ENCODE measurements at regions not wholly inside any gene's neighbourhood (a gene's known extent, or its start where the extent isn't known, plus 50 kb on each side); places are given as distances from the start of the nearest gene placed in this dataset.

- TF ChIP-seq ZNF407 (CRISPR knock-in tag; IDR thresholded peaks at IDR 0.05; ENCODE audit: not compliant biosample characterization), result no peak
- no peak for TF ChIP-seq DNMT3B (CRISPR knock-in tag; conservative IDR thresholded peaks at IDR 0.05)
- peak; percentile 78 for TF ChIP-seq NFE2 (CRISPR knock-in tag; IDR thresholded peaks at IDR 0.05)
- TF ChIP-seq JARID2 (CRISPR knock-in tag; IDR thresholded peaks at IDR 0.05; ENCODE audit: insufficient replicate concordance), result no peak
- no peak for TF ChIP-seq SCMH1 (CRISPR knock-in tag; IDR thresholded peaks at IDR 0.05; ENCODE audit: borderline replicate concordance)
- TF ChIP-seq DMTF1 (CRISPR knock-in tag; IDR thresholded peaks at IDR 0.05), result no peak
- TF ChIP-seq KDM5A (IDR thresholded peaks at IDR 0.05; ENCODE audit: borderline replicate concordance, low read length), result no peak
- 0 out of 2 replicates have a peak, but pooled peaks have one; percentile 28 for TF ChIP-seq GATAD2A (CRISPR knock-in tag; IDR thresholded peaks at IDR 0.05)
- TF ChIP-seq POGK (CRISPR knock-in tag; conservative IDR thresholded peaks at IDR 0.05), result no peak
- TF ChIP-seq MBNL3 (CRISPR knock-in tag; conservative IDR thresholded peaks at IDR 0.05), result no peak
- TF ChIP-seq ZNF33A (CRISPR knock-in tag; IDR thresholded peaks at IDR 0.05; ENCODE audit: borderline replicate concordance), result no peak
- TF ChIP-seq, protein P1, sequence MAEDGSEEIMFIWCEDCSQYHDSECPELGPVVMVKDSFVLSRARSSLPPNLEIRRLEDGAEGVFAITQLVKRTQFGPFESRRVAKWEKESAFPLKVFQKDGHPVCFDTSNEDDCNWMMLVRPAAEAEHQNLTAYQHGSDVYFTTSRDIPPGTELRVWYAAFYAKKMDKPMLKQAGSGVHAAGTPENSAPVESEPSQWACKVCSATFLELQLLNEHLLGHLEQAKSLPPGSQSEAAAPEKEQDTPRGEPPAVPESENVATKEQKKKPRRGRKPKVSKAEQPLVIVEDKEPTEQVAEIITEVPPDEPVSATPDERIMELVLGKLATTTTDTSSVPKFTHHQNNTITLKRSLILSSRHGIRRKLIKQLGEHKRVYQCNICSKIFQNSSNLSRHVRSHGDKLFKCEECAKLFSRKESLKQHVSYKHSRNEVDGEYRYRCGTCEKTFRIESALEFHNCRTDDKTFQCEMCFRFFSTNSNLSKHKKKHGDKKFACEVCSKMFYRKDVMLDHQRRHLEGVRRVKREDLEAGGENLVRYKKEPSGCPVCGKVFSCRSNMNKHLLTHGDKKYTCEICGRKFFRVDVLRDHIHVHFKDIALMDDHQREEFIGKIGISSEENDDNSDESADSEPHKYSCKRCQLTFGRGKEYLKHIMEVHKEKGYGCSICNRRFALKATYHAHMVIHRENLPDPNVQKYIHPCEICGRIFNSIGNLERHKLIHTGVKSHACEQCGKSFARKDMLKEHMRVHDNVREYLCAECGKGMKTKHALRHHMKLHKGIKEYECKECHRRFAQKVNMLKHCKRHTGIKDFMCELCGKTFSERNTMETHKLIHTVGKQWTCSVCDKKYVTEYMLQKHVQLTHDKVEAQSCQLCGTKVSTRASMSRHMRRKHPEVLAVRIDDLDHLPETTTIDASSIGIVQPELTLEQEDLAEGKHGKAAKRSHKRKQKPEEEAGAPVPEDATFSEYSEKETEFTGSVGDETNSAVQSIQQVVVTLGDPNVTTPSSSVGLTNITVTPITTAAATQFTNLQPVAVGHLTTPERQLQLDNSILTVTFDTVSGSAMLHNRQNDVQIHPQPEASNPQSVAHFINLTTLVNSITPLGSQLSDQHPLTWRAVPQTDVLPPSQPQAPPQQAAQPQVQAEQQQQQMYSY (CRISPR knock-in tag; IDR thresholded peaks at IDR 0.05), result no peak
These were observed 262.1 kb upstream of the KLF4 start (continued) for GRCh38 chr9:107751567-107752210.

Data from HepG2 (cell line).